ENCODE measurements at regions not wholly inside any gene's neighbourhood (a gene's known extent, or its start where the extent isn't known, plus 50 kb on each side); places are given as distances from the start of the nearest gene placed in this dataset.

GRCh38 chr2:44833171-44834069 lies 108.1 kb upstream of the SIX3 start:
- TF ChIP-seq CTCF (IDR thresholded peaks at IDR 0.05; ENCODE audit: extremely low read depth in 1 of 2, insufficient read depth in 1 of 2, low read depth in 1 of 2, low read length in 2 of 2) (no peak), MAX (IDR thresholded peaks at IDR 0.05; ENCODE audit: insufficient read depth, insufficient read length) (no peak)
